Activated CD8-positive, alpha-beta memory T cell treated with anti-CD3 and anti-CD28 coated beads, Interleukin-2, amount 50 U/mL, for 24 hours (primary cell): ENCODE measurements at regions not wholly inside any gene's neighbourhood (a gene's known extent, or its start where the extent isn't known, plus 50 kb on each side); places are given as distances from the start of the nearest gene placed in this dataset.
"Not testable (repeated sequence)": the region's sequence is repeated elsewhere in the genome, so short reads cannot be mapped to it uniquely, and the experiment has no call there.

Experiments
- DNase-seq: peaks from one replicate; pipeline ENCODE4 v3.0.0-alpha.2; 2020; ENCODE audit errors: extremely low read depth

DNA sequence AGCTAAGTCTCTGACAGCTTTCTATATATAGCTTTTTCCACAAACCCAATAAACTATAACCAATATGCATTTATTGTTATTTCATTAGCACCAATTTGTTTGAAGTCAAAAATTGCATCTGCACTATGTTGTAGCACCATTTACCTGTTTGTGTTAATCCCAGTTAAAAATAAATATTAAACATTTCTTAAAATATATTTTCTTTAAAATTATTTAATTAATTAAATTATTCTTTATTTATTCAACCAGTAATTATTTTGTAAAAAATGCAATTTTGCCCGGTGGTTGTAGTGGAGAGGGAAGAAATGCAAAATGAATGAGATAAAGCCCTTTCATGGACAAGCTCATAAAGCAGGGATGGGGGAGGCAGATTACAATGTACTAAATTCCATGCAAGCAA, 1257.9 kb downstream of the PCDH17 start:
- DNase-seq: no peak

DNA sequence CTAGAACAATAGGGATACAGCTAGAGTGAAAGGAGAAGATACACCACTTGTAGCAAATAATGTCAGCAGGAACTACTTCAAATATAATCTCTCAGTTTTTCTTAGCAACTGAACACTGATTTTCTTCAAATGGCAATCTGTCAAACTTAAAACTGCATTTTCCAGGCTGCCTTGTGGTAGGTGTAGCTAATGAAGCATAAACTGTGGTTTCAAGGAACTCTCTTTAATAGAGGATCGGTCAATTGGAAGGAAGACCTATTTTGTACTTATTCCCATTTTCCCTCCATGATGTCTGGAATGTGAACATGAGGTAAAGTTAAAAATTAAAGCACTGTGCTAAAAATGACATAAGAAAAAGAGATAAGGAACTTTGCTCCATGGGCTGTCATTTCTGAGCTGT, 1261.9 kb downstream of the PCDH17 start:
- no peak for DNase-seq

DNA sequence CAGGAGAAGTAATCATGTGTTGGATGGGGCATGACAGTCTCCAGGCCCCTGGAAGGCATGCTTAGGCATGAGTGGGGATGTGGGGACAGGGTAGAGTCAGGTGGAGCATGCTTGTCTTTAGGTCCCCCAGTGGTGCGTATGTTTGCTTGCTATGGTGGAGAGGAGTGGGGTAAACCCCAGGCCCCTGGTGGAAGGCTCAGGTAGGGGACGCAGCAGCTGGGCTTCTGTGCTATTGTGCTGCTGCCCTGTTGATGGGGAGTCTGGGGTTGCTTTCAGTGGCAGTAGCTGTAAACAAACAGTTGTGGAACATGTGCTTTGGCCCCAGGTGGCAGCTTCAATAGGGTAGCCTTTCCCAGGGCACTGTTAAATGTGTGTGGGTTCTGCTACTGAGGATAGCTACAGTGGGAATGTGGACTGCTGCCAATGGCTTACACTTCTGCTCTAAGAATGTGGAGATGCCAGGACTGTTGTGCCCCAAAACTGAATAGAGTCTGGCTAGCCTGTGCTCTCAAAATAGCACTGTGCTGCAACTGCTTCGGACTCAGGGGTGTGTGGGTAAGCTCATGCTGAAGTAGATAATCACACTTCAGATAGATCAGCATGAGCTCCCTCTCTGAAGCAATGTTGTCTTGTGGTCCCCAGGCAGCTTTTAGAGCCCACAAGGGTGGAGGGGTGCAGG, 1257.3 kb downstream of the DIAPH3 start:
- no peak for DNase-seq

DNA sequence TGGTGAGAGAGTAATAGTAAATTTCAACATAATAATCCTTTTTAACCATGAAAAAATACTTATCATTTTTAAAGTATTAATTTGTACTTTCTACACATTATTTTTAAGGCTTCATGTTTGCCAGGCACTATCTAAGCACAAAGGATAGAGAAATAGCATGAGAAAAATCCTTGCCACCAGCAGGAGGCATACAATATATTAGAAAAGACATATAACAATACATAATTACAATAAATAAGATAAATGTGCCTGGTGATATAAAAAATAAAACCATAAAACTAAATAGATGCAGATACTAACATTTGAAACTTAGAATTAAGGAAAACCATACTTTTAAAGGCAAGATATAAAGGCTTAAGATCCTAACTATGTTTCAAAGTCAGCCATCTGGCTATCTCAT, 1256.4 kb downstream of the DIAPH3 start:
- no peak for DNase-seq

DNA sequence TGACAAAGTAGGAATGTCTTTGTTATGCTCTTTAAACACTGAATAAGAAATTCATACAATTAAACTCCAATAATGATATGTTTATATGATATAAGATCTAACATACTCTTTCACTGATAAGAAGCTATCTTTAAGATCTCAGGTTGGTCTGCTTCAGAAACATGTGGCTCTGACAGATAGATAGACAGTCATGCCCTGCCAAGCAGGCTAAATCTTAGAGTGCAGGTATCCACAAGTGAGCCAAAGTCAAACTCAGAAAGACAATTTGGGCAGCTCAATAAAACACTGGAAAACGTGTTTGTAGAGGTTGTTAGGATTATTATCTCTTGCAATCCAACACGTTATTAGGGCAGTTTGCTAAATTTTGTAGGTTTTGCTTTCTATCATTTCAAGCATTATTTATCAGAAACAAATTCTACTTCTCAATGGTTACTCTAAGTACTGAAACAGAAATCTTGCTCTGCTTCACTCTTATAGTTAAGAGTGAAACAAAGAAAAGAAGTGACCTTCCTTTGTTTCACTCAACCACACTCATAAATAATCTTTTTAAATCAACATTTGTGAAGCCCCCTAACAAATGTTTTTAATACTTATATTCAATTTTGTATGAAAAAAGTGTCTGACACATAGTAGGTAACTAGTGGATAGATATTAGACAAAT, 1255.6 kb downstream of the DIAPH3 start:
- DNase-seq: no peak

DNA sequence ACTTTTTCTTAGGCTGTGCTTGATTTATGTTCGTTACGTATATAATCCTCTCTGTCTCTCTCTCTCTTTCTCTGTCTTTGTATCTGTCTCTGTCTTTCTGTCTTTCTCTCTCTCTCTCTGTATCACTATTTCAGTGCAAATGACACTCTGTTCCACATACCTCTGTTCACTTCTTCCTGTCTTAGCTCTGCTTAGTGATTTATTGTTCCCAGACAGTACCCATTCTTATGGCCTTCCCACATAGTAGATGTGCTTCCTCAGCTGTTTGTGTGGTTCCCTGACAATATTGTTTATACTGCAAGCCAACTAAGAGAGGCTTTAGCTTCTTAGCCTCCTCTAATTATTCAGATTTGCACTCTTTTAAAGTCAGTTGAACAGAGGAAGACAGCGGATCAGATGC, 1244.2 kb downstream of the DIAPH3 start:
- no peak for DNase-seq

DNA sequence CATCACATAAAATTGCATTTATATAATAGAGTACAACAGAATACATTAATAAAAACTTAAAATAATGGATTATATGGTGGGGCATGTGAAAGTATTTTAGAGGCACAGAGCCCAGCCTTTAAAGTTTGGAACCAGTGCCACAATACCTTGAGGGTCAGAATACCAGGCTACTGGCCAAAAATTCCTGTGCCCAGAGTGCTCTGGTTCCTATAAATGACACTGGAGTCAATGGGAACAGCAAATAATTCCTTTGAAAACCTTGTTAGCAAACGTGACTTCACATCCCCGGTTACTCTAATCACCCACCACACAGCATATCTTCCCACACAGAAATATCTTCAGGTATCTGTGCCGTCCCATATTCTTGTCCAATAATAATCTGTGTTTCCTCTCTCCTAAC, 1242.6 kb downstream of the DIAPH3 start:
- no peak for DNase-seq

DNA sequence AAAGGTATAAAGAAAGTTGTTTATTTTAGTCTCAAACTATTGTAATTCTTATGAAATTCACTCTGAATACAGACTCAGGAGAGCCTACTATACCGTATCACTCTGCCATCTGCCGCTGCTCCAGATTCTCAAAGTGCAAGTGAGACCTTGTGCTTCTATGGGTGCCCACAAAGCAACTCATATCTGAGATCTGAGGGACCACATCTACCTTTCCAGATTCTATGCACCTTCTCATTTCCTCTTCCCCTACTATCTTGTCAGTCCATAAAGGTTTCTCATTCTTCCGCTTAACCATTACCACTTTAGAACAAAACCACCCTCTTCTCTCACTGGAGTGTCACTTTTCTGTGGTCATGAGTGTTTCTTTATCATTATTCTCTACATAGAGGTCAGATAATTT, 1236.9 kb downstream of the DIAPH3 start:
- no peak for DNase-seq

DNA sequence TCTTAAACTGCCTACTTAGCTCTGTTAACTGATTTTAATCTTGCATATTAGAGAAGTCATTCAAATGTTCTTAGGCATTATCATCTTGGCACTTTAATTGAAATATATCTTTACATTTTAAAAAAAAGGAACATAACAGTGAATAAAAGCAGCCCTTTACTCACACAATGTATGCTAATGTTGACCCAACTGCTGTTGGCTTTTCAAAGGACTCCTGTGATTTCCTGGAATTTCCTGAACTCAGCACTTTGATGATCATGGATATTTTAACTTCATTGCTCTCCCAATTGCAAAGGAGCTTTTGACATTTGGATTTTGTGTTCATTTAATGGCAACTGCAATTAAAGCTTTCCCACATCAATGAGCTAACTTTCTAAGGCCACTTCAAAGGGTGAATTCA, 1230.3 kb downstream of the DIAPH3 start:
- no peak for DNase-seq

DNA sequence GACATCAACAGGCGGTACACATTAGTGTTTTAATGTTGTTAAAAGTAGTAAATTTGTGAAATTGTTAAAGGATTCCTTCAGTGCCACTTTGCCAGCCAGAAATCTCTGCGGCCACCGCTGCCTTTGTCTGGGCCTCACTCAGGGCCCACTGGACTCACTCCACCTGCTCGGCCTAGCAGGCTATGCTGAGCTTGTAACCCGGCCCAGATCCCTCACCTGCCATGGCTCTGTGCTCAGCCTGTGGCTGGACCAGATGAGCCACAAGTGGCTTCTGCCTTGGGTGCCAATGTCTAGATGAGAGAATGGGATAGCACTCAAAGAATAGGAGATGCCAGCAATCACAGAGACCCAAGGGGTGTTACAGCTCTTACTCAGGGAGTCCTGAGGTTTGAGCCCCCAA, 1228.0 kb downstream of the DIAPH3 start:
- no peak for DNase-seq

DNA sequence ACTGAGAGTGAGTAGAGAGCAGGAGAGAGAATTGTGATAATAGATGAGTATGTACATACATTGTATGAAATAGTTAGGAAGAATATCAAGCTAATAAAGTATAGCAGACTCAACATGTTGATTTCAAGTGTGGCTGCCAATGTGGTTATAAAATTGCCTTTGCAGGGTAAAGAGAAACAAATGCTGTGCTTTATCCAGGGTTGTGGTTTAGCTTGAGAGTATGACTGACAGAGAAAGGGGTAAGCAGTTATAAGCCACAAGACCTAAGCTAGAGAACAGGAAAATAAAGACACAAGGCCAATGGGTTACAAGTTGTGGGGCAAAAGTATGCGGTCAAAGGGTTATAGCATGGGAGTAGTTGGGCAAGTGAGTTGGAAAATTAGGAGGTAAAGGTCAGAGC, 1217.5 kb downstream of the DIAPH3 start:
- no peak for DNase-seq

DNA sequence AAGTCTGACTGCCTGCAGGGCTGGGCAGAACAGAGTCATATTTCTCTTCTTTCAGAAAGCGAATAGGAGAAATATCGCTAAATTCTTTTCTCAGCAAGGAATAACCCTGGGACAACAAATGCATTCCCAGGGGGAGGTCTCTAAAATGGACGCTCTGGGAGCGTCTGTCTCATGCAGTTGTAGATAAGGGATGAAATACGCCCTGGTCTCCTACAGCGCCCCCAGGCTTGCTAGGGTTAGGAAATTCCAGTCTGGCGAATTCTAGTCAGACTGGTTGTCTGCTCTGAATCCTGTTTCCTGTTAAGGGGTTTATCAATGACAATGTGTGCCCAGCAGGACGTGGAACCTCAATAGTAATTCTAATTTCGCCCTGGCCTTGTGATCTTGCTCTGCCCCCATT, 1214.1 kb downstream of the DIAPH3 start:
- DNase-seq: no peak

DNA sequence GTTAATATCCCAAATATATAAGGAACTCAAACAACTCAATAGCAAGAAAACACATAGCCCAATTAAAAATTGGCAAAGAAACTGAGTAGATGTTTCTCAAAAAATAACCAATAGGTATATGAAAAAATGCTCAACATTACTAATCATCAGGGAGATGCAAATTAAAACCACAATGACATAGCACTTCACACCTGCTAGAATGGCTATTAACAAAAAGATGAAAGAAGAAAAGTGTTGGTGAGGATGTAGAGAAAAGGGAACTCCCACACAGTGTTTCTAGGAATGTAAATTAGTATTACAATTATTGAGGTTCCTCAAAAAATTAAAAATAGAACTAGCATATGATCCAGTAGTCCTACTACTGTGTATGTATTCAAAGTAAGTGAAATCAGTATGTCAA, 1212.8 kb downstream of the DIAPH3 start:
- DNase-seq: no peak

DNA sequence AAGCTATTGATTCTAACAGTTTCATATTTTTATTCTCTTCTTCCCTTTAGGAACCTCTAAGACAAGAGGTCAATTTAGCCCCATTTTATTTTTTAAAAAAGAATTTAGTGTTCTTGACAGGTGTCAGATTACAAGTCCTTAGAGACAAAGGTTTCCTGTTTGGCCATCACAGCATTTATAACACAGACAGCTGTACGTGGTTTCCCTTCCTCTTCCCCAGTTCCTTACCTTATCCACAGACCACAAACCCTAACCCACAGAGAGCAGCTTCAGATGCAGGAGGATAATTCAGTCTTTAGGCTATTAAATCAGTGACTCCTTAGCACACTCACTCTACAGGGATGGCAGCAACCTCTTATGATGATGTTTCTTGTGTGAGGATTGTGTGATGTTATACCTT, 1210.1 kb downstream of the DIAPH3 start:
- DNase-seq: no peak

DNA sequence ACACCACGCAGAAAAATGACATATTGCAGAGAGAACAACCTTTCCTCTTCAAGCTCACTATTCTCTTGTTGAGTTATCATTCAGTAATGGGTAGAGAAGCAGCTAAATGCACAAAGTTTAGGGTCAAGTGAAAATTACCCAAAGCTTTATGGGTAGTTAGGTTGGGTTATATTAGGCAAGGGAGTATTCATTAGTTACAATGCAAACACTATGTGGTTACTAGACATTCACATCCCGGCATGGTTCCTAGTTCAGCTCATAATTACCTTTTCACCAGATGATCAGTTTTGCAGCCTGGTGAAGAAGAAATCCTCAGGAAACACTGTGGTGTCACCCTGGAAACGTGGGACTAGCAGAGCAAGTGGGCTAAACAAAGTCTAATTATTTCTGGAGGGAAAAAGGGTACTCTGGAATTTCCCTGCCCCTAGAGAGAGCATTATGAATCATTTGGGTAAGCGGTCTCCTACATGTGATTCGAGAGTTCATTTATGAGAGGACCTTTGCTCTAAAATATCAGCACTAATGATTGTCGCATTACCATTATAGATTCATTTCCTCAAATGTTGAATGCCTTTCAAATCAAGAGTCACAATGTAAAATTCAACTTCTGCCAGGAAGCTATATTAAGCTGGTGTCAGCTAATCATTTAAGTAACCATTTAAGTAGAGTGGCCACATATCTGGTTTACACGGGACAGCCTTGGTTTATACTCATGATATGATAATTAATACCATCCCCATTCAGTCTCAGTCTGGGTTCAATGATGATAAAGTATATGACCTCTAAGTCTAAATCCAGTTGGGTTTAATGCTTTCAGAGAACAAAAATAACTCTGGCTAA, 1208.0 kb downstream of the DIAPH3 start:
- DNase-seq: no peak

DNA sequence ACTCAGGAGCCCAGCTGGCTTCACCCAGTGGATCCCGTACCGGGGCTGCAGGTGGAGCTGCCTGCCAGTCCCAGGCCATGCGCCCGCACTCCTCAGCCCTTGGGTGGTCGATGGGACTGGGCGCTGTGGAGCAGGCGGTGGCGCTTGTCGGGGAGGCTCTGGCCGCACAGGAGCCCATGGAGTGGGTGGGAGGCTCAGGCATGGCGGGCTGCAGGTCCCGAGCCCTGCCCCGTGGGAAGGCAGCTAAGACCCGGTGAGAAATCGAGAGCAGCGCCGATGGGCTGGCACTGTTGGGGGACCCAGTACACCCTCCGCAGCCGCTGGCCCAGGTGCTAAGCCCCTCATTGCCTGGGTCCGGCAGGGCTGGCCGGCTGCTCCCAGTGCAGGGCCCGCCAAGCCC, 1205.6 kb downstream of the DIAPH3 start:
- not testable (repeated sequence) for DNase-seq

DNA sequence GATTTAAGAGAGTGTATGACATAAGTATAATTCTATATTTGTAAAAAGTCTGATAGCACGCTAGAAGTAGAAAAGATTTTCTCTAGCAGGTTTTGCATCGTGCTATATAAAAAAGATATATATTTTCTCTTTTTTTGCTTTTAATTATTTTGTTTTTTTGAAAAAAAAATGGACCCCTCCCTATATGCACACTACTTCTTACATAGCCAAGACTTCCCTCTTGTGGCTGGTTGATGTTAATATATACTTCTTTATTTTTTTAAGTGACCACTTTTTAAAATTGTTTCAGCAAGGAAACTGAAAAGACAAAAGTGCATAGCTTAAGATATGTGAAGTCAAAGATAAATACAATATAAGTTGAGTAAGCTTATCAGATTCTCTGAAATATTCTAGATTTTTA, 1202.8 kb downstream of the DIAPH3 start:
- DNase-seq: no peak

DNA sequence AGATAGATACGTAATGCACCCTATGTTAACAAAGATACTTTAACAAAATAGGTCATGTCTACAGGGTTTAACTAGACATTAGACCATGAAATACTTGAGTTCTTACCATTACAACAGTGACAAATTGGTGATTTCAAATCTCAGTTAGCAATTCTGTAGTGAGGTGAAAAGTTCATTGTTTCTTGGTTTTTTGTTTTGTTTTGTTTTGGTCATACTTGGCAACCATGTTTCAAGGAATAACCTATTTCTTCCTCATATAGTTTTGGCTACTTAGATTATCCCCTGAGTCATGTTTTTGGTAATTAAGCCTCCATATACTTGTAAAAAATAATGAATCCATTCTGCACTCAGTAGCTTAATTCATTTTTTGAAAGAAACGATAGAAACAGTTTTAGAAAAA, 1200.4 kb downstream of the DIAPH3 start:
- DNase-seq: no peak

DNA sequence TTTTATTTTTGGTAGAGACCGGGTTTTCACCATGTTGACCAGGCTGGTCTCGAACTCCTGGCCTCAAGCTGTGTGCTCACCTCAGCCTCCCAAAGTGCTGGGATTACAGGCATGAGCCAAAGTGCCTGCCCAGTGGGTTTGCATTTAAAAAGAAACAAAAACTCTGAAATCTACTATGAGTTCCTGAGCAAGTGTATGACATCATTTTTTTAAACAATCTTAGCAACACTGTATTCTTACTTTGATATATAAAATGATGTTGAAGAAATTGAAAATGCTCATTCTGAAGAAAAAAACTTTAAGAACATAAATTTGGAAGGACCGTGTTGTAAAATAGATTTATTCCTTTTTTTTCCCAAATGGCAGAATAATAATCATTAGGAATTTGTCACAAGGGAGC, 1199.7 kb downstream of the DIAPH3 start:
- DNase-seq: no peak

DNA sequence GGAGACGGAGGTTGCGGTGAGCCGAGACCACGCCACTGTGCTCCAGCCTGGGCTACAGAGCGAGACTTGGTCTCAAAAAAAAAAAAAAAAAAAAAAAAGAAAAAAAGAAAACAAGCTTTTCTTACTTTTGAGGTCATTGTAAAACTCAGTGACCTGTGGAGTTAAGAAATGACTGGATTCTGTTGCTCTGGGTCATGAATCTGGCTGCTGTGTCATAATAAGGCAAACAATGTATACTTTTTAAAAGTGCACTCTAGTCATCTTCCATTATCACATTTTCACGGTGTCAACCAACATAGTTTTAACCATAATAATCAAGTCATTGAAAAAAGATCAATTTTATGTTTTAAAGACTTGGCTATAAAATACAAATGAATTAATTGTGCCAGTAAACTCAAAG, 1186.6 kb downstream of the DIAPH3 start:
- DNase-seq: no peak

DNA sequence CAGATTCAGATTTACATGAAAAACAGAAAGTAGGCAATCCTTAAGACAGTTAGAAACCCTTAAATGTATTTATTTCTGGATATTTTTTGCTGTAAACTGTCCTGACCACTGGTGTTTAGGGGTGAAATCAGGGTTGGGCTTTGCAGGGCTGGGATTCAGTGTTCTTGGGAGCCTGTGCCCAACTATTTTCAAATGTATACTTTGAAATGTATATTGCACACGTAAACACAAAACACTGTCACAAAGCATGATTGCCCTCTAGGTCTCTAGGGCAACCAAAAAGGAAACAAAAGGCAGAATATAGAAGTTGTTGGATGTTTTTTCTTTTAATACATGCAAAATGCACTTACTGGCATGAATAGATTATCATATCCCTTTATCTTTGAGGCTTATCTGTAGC, 1185.4 kb downstream of the DIAPH3 start:
- DNase-seq: no peak

DNA sequence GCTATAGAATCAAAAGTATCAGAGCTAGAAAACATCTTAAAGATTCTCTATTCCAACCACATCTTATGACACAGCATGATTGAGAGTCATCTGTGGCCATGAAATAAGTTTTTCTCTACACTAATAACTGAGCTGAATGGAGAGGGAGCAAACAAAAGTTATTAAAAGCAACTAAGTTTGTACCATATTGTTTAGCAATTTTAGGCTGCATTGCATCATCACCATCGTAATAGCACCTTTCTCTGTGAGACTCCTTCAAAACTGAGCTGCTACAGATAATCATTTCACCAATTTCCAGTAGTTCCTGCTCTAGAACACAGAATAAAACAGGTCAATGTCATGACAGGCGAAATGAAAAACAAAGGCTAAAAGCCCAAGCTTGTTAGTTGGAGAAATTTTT, 1183.9 kb downstream of the DIAPH3 start:
- DNase-seq: no peak

DNA sequence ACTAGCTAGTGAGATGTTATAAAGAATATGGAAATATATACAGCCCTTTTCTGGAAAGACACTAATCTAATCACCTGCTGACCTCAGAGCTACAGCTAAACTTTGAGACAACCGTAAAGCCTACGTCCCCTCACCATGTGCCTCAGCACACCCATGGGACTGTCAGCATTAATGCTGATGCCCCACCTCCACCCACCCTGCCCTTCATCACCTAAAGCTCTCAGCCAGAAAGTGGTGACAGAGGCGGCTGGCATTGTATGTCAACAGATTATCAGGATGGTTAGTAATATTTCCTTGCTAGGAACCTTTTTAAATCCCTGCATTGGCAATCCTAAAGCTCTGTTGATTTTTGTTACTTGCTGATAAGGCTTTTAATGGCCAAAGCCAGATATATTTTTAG, 1177.9 kb downstream of the DIAPH3 start:
- DNase-seq: no peak
